NOMO-1 (cell line): ENCODE measurements at regions not wholly inside any gene's neighbourhood (a gene's known extent, or its start where the extent isn't known, plus 50 kb on each side); places are given as distances from the start of the nearest gene placed in this dataset.

Experiments used
- DNase-seq, 2 experiments: peaks; one replicate each; lab custom pipeline; 2025; ENCODE audit not compliant: unreplicated experiment in 2 of 2; lab: John Stamatoyannopoulos, UW

DNA sequence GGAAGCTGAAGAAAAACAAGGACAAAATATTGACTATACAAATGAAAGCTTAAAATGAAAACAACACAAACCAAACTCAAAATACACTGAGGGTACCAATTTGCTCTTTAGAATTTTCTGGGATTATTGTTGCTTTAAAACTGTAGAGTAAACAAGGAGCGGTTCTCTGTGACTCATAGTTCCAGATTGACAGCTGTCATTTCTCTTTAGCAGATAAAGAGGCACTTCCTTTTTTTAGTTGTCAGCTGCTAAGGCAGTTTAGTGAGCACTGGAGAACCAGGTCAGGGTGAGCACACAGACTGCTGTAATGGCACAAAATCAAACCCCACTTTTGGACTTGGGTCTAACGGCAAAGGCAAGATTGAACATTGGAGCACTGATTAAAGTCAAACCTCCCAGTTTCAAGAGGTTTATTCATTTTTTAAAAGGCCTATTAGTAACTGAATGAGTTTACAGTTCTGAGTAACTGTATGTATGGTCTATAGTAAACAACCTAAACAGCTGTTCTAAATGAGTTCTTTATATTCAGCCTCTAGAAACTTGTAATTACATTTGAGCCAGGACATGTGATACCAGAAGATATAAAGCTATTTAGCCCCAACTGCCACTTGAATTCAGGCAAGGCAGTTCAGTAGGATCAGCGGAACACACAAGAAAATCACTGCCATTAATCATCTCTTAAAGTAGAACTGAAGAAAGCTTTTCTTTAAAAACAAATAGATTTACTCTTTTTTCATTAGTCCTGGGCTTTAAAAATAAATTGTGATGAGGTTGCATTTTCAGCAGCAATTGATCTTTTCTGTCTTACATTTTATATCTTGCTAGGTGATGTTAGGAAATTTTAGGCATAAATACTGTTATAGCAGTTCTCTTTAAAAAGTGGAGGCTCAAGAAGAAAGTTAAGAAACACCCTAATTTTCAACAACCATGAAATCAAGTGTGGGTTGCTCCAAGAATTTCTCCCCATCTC, 71.7 kb upstream of the PRICKLE1 start:
- no peak for DNase-seq

DNA sequence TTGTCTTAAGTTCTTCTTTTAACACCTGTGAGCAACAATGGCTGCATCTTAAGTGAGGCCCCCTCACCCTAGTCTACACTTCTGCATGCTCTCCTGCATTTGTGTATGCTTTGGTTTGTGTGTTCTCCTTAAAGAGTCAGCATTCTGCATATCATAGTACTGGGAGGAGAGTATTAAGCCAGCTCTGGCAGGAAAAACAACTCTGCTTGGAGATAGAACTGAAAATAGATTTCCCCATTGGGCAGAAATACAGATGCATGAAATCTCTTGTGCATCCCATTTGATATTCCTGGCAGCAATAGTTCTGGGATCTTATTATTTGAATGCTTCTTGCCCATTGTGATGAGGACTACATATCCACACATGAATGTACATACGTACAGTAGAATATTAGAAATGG, 70.6 kb upstream of the PRICKLE1 start:
- DNase-seq: no peak

DNA sequence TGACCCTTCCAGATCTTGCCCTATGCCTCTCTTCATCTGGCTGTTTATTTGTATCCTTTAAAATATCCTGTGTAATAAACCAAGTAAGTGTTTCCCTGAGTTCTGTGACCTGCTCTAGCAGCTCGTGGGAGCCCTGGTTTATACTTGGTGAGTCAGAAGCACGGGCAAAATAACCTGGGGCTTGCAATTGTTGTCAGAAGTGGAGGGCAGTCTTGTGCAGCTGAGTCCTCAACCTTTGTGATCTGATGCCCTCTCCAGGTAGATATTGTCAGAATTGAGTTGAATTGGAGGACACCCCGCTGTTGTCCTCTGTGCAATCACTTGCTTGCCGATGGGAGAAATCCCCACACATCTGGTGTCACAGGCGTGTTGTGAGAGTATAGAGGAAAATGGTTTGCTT, 62.5 kb upstream of the PRICKLE1 start:
- DNase-seq: no peak

DNA sequence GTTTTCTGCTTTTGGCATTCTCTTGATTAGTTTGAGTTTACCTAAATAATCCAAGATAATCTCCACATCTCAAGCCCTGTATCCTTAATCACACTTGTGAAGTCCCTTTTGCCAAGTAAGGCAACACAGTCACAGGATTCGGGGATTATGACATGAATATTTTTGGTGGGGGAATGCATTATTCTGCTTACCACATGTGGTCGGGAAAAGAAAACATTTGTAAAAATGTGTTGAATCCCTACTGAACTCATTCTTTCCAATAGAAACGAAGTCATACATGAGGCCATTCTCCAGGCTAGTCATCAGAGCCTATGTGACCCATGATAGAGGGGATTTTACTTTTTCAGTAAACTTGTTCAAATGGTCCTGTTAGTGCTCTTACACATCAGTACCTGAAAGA, 58.5 kb upstream of the PRICKLE1 start:
- no peak for DNase-seq

DNA sequence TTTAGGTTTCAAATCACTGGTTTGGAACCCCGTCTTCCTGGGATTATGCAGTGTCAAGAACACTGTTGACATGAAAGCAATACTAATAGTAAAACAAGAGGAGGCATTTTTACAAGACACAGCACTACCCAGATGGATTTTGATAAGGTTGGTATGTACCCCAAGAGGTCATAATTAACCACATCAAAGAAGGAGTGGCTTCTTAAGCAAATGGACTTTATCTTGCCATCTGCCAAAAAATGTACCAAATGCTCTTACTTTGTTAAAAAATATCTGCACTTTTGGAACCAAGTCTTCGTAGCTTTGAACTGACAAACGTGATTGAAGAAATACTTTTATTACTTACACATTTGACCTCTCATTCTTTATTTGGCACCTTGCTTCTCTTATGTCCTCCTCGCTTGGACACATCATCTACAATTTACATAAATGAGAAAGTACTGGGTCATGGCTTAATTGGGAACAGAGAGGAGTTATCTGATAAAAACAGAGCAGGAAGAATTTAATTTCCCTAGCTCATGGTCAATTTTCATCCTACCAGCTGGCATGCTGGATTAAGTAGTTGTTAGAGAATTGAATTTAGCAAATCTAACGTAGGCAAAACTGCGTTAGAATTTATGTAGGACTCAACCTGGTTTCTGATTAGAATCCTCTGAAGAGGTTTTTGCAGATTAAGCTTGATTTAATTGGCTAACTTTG, 54.5 kb upstream of the PRICKLE1 start:
- no peak for DNase-seq

DNA sequence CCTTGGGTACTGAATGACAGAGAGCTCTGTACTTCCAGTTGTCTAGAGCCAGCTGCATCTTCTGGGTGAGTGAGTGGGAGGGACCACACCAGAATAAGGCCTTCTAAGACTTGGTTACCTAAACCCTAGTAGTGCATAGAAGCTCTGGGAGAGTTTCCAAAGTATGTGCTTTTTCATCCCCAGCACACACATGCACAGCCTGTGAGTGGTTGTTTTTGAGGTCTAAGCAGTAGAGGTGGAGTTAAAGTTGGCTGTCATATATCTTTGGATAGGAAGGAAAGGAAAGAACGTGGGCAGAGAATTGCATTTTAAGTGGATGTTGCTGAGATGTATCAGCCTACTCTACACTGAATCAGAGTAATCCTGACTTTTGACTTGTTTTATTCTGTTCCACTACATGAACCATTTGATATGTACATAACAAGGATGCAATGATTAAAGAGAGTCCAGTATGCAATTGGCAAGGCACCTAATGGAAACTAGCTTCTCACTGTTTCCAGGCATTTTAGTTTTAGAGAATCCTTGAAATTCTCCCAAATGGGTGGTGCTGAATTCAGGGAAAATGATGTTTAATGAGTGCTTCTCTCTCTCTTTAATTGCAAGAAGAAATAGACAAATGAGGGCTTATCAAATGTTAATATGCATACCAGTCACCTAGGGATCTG, 51.8 kb upstream of the PRICKLE1 start:
- DNase-seq: no peak

GRCh38 chr12:42640391-42640790, 50.8 kb upstream of the PRICKLE1 start:
- no peak for DNase-seq

GRCh38 chr12:42639556-42639955, 50.0 kb upstream of the PRICKLE1 start:
- DNase-seq: no peak
